GM18507 (cell line): ENCODE measurements at regions not wholly inside any gene's neighbourhood (a gene's known extent, or its start where the extent isn't known, plus 50 kb on each side); places are given as distances from the start of the nearest gene placed in this dataset.
"Not testable (repeated sequence)": the region's sequence is repeated elsewhere in the genome, so short reads cannot be mapped to it uniquely, and the experiment has no call there.

ENCODE experiments used
- DNase-seq: peaks from one replicate; pipeline ENCODE4 v3.0.0; 2011; ENCODE audit warnings: low read depth; ENCODE audit not compliant: insufficient read length; ENCODE audit errors: extremely low spot score
- FAIRE-seq: peaks from 2 replicates; lab custom pipeline; 2011; peaks lifted over from hg19 to GRCh38; lab: Jason Lieb, UNC

DNA sequence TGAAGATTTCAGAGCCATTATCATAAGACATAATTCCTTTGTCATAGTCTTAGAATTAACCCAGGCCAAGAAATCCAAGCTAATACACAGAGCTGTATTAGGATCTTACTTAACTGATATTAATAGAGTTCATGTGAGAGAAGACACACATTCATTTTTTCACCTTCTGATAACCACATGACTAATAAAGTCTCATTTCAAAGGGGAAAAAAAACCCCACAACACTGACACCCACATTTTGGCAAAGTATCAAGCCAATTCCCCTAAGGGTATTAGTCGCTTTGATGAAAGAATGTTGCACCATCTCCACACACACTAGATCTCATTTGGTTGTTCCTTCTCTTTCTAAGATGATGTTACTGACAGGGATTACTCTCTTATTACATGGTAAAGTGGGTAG is 344.4 kb upstream of the ESRRG start:
- FAIRE-seq (no peak), DNase-seq (no peak)

DNA sequence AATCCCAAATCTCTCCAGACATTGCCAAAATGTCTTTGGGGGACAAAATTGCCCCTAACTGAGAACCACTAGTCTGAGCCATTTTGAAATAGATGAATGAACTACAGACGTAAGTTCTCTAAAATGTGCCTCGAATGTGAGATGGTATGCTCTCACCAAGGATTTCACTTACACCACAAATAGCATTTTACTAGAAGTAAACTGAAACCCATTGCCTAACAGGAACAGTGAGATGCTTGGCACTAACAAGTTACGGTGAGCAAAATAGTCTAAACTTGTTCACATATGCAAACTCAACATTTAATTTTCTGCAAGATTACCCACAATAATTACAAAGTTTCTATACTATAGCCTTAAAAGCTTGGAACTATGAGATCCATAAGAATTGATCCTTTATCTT is 343.6 kb upstream of the ESRRG start:
- FAIRE-seq (no peak), DNase-seq (no peak)

DNA sequence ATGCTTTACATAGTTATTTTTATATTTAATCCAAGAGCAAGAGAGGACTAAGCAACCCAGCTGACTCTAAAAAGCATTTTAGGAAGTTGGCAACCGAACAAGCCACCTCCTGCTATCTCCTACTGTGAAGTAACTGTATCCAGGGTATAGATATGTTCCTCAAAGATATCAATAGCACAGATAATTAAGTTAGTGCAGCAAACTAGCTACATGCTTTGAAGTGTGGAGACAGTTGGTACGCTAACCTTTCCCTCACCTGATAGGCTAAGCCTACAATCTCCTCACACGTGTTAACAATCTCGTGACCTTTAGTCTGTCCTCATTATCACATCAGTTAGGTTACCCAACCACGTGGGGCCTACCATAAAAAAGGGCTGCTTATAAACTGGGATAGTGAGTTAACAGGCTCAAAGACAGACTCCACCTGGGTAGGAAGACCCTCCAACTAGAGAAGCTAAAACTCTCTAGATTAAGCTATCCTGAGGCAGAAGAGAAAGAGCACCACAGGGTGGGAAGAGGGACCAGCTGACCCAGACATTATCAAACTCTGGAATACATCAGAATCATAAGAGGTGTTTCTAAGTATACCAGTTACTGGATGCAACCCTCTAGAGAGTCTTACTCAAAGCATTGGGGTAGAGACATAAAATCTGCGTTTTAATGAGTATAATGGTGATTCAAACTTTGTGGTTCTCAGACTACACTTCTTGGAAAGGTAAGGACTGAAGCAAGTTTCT is 340.1 kb upstream of the ESRRG start:
- FAIRE-seq (no peak), DNase-seq (no peak)

DNA sequence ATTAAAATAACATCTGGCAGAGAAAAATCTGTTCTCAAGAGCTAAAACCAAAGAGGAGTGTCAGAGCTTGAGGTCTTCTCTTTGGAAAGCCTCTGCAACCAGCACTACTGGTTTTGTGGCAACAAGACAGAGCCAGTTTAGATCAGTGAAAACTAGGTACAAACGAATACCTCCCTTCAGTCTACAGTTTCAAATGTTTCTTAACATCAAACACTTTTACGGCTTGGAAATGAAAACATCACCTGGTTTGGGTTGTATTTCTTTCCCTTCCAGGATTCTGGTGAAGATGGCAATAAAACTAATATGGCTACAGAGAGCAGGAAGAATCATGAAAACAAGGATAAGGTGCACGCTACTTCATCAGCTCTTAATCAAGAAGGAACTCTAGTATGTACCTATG is 339.4 kb upstream of the ESRRG start:
- FAIRE-seq (no peak), DNase-seq (no peak)

DNA sequence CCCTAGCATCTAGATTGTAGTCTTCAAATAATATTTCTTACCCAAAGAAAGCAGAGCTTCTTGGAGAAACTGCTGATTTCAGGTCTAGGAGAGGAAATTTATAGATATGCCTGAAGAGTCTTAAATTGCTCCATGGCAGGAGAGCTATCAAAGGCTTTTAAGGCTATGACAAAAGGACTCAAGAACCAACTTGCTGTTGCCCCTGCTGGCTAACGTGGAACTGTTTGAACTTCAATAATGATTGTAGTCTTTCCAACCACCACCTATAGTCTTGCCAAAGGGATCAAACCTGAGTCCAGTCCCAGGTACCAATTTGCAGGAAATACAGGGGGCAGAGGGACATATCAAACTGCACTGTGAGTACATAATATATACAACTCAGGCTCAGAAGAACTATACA is 336.2 kb upstream of the ESRRG start:
- DNase-seq (no peak), FAIRE-seq (no peak)

DNA sequence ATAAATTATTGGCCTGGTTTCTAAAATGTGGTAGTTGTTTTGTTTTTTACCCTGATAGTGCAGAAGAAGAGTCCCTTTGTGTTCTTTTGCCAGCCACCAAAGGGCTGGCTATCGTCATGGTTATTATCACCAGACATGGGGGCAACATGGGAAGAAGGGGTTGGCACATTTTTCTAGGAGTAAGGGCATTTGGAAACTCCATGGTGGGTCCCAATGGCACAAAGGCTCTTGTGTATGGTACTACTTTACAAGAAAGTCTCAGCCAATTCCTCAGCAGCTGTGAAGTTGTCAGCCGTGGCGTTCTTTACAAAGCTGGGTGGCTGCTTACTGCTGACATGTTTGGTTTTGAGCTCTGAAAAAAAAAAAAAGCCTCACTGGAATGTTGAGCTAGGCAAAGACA is 330.4 kb upstream of the ESRRG start:
- DNase-seq: no peak
- no peak for FAIRE-seq

DNA sequence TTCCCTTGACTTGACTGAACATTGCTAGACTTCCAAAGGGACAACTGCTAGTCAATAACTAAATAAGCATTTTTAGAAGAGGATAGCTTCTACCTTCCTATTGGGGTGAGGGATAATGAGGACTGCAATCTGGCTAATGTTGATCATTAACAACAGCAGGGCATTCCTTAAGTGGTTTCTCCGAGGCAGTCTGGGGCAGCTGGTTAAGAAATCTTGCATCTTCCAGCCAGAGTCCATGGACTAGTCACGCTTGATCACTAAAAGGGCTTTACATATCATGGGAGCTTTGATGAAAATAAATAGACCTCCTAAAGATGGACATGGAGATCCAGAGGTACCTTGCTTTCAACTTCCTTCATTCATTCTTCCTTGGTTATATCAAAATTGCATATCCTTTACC is 329.4 kb upstream of the ESRRG start:
- FAIRE-seq (no peak), DNase-seq (no peak)

DNA sequence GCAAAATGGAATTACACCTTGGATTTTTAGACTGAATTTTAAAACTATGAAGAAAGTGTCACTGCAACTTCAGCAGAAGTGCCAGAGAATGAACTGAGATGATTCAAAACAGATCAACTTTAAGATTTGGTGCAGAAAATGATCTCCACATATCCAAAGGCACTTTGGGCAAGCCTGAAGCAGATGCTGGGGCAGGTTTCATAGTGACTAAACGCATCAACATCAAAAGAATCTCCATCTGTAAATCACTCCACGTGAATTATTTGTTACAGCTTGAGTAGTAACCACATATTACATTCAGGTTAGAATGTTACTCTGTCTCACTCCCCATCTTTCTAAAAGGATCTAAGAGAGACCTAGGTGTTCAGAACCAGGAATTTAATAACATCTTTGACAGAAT is 329.0 kb upstream of the ESRRG start:
- no peak for DNase-seq
- no peak for FAIRE-seq

DNA sequence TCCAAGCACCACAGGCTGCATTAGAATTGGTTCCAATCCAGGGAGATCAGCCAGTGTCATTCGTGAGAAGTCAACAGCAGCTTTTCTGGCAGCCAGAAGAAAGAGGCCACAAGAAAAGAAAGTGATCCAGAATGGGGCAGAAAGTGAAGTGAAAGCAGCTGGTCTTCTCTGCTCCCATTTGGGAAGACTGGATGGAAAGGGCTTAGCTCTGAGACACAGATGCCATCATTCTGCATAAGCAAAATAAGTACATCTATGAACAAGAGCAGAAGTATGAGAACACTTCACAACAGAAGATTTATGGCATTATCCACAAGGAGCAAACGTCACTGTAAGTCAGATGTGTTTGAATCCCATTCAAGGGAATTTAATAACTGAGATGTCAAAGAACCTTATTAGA is 326.5 kb upstream of the ESRRG start:
- DNase-seq (no peak), FAIRE-seq (no peak)

DNA sequence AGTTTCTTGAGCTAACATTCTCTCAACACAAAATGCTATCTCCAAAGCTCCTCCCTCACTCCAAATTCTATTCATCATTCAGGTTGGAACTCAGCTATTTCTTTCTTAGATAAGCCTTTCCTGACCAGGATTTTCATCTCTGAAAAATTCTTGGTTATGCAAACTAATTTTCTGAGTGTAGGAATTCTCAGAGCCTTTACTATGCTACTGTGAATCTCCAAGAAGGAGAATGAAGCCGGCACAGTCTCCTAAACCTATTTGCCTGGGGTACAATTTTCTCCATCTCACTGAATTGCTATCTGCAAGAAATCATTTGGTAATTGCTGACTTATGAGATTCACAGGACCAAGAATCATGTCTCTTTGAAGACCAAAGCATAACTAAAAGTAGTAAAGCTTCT is 325.9 kb upstream of the ESRRG start:
- FAIRE-seq: no peak
- DNase-seq: no peak

DNA sequence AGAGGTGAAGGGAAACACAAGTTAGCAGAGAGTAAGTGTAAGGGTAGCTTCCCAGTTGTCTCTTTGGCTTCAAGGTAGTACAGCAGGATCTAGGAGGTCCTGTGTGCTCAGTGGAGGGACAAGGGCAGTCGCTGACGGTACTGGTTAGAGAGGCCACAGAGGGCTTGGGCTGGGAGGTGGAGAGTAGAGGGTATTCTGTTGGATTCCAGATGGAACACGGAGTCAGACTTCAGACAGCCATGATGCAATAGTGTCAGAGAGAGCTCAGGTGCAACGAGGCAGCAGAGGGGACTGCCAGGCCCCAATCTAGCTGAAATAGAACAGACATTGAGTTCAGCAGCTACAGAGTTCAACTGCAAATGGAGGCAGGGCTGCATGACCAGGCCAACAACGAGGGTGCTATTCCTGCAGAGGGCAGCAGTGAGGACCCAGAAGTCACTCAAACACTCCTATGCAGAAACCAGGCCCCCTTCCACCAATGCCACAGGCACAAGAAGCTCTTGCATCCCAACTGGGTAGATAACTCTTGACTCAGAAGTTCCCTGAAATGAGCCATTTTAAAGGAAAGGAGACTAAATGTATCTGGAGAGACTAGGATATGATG is 325.0 kb upstream of the ESRRG start:
- FAIRE-seq (no peak), DNase-seq (no peak)

DNA sequence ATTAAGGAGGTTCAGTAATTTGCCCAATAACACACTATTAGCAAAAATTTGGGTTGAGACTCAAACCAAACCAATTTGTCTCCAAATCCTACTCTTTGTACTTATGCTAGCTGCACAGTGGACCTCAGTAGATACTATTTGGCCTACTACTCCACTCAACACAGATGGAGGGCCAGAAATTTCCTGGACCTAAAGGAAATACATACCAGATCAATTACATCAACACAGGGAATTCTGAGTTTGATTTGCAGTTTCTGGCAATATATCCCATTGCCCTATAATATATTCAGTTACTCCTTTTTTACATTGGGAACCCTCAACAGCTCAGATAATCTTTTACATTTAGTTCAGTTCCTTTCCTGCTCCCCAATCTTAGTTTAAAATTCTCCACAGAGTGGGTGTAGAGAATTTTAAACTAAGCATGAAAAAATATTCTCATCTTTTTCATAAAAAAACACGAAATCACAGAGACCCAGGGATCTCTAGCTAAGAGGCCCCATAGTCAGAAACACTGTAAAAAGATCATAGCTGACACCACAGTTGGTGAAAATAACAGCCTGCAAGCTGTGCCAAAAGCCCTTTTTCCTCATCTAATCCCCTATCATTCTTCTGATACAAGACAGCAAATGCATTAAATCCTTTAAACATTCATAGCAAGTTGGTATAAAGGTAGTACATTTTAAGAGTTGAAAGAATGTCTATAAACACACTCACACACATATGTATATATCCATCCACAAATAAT is 317.7 kb upstream of the ESRRG start:
- DNase-seq: no peak
- FAIRE-seq: no peak

DNA sequence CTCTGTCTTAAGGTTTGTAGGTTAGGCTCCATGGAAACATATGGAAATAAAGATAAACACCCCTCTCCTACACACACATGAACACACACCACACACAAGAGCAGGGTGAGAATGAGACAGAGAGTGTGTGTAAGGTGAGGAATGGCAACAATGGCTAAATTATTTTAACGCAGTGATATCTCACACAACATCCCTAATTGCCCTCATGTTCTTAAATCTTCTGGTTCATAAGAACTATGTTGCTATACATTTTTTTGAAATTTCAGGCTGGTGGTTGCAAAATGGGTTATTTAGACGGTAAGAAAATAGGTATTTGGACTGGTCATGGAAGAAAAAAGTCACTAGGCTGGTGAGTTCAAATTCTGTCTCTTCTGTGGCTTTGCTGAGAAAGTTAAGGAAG is 316.7 kb upstream of the ESRRG start:
- FAIRE-seq (no peak), DNase-seq (no peak)

DNA sequence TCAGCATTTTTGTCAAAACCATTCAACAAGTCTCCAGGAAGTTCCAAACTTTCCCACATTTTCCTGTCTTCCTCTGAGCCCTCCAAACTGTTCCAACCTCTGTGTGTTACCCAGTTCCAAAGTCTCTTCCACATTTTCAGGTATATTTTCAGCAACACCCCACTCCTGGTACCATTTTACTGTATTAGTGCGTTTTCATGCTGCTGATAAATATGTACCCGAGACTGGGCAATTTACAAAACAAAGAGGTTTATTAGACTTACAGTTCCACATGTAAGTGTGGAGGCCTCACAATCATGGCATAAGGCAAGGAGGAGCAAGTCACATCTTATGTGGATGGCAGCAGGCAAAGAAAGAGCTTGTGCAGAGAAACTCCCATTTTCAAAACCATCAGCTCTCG is 315.9 kb upstream of the ESRRG start:
- not testable (repeated sequence) for DNase-seq, FAIRE-seq

DNA sequence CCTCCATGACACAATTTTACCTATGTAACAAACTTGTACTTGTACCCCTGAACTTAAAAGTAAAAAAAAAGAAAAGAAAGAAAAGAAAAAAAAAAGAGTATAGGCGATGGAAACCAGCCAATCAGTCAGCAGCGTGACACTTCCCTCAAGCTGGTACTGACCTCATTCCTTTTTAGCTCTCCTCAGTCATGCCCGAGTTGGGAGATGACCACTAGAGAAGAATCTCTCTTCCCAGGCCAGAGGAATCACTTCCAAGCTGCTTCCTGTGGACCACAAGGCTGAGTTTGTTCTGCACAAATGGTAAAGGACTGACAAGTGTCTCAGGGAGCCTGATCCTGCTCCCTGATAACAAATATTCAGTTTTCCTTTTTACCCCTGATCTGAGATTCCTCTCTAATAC is 313.5 kb upstream of the ESRRG start:
- FAIRE-seq: no peak
- DNase-seq: no peak

DNA sequence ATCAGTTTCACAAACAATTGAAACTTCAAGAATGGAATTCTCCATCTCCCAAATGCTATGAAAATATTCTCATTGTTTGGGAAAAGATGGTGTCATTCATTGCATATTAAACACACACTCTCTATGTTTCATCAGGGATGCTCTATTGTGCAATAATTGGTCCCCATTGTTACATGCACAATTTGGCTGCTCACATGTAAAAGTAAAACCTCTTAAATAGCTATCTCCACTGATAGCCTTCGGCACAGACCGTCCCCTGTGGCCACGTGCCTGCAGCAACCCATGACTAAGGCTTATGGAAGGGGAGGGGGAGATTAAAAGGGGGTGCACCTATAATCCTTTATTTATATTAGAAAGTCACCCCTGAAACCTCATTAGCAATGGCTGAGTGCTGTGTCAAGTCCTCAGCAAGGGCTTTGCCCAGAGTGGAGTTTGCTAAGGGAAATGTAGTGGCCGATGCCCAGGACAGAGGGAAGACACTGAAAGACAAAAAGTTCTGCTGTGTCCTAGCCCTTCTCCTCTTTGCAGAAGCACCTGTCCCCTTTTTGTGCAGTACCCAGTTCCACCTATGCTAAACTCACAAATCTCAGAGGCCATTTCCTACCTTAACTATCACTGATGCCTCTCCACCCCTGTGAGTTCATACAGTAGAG is 309.6 kb upstream of the ESRRG start:
- FAIRE-seq (no peak), DNase-seq (no peak)

DNA sequence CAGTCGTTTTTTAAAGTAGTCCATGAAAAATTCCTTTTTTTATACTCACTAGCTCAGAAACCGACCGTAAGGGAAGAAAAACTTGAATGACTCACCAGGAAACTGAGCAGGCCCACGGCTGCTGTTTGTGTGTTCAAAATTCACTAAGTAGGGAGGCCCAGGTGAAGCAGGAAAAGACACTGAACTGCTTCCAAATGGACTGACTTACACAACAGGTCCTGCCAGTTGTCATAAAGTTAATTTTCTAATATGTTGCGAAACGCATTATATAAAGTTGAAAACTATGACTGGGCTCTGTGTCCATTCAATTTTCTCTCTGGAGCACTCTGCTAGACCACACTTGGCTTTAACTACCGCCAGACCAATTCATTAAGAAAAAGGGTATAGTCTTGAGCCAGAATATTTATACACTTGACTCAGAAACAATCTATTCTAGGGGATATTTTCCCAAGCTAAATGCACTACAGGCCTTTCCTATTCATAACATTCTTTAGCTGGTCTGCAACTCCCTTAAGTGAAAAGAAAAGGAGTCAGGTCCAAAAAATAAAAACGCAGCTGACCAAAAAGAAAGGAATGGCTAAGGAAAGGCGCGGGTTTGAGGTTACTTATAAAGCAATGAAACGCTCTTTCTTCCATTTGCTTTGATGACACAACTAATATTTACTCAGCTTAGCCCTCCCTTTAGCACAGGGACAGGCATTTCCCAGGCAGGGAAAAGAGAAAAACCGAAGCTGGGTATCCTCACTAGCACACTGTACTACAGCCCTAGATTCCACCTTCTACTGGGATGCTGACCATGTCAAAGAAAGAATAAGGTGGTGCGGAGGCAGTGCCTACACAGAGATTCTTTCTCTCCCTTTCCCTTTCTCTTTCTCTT is 306.3 kb upstream of the ESRRG start:
- FAIRE-seq: no peak
- no peak for DNase-seq

DNA sequence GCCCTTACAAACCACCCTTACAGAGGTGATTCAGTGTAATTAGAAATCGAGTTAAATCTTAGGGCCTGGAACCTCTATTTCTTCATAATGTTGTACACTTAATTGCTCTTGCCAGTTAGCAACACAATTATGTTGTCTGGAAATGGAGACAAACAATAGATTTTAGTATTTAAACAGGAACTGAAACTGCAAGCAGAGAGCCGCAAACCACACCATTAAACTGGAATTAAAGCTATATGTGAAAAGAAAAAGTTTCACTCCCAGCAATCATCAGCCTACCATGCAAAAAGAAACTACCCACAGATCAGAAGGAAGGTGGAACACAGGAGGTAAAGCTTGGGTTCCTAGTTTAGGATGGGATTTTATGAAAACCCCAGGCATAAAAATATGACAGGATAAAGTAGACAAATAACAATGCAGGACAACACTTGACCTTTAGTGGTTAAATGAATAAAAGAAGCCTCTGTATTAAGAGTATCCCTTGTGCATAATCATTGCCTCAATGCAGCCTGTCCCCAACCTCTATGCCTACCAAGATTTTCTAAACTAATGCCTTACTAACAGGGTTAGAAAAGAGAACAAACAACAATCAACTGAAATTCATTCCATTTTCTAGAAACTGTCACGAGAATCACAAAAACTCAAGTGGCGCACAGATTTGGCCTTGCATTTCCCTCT is 304.3 kb upstream of the ESRRG start:
- DNase-seq (no peak), FAIRE-seq (peak; percentile 84)

DNA sequence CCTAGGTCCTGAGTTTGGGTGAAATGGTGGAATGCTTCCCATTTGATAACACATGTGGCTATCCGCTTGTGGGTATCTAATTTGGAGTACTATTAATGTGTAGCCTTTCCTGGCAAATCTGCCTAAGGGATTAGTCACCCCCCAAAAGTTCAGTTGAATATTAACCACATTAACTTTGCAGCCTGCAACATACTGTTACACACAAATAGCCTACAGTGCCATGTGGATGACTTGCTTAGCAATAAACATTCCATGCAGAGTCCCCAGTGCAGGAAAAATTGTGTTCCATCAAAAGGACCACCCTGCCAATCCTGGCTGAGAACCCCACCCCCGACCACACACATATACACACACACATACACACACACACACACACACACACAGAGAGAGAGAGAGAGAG is 303.3 kb upstream of the ESRRG start:
- FAIRE-seq: no peak

More for the DNA sequence above, 303.3 kb upstream of the ESRRG start:
- no peak for DNase-seq
